Dedifferentiated amniotic fluid mesenchymal stem cell (primary cell): ENCODE measurements at regions not wholly inside any gene's neighbourhood (a gene's known extent, or its start where the extent isn't known, plus 50 kb on each side); places are given as distances from the start of the nearest gene placed in this dataset.
"Not testable (repeated sequence)": the region's sequence is repeated elsewhere in the genome, so short reads cannot be mapped to it uniquely, and the experiment has no call there.

Source experiments
- DNase-seq: peaks from one replicate; pipeline ENCODE4 v3.0.0-alpha.2; 2016; ENCODE audit errors: extremely low spot score

DNA sequence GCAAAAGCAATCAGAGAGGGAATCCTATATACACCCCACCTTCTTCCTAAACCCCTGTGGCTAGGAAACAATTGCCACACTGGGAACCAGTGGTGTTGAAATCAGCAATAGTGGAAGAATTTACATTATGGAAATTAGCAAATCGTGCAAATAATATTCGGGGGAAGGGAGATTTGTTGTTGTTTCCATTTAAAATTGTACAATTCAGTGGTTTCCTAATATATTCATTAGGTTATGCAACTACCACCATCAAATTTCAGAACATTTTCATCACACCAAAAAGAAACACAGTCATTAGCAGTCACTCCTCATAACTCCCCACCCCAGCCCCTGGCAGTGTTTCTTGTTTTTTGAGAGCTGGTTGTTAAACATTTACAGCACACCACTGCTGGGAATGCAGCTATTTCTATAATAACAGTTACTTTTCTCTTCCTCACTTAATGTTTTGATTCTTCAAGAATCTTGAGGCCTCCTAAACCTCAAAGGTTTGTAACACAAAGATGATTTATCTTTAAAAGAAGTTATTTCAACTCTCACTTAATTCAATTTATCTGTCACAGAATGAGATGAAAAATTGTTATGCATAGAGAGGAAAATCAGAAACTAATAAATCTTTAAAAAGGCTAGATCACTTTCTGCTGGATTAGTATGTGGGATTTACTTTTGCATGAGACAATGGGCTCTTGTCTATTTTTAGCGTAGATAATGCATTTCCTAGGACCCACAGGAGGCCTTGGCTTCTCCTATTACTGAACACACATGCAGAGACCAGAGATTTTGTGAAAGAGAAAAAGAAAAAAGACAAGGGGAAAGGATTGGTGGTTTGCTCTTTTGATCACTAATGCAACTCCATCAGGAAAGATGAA lies 91.8 kb upstream of the DAPK1 start:
- DNase-seq = no peak

DNA sequence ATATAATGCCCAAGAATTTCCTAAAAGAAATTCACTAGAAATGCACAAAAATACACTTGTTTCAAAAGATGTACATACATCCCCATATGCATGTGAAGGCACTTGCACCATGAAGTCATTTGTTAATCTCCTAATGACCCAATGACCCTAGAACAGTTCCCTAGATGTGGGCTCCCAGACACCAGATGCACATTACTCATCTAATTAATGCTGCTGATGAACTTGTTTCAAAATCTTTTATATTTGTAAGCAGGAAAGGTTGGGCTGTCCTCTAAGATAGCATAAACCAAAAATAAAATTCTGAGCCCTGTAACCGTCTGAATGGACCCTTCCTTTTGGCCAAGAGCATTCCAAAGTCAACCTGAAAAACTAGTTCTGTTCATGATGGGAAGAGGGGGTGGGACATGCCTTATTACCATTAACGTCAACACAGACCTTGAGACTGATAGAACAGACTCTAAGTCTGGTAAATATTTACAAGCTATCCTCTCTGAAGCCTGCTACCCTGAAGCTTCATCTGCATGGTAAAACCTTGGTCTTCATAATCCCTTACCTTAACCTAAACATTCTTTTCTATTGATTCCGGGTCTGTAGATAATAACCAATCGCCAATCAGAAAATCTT lies 91.0 kb upstream of the DAPK1 start:
- DNase-seq = no peak

DNA sequence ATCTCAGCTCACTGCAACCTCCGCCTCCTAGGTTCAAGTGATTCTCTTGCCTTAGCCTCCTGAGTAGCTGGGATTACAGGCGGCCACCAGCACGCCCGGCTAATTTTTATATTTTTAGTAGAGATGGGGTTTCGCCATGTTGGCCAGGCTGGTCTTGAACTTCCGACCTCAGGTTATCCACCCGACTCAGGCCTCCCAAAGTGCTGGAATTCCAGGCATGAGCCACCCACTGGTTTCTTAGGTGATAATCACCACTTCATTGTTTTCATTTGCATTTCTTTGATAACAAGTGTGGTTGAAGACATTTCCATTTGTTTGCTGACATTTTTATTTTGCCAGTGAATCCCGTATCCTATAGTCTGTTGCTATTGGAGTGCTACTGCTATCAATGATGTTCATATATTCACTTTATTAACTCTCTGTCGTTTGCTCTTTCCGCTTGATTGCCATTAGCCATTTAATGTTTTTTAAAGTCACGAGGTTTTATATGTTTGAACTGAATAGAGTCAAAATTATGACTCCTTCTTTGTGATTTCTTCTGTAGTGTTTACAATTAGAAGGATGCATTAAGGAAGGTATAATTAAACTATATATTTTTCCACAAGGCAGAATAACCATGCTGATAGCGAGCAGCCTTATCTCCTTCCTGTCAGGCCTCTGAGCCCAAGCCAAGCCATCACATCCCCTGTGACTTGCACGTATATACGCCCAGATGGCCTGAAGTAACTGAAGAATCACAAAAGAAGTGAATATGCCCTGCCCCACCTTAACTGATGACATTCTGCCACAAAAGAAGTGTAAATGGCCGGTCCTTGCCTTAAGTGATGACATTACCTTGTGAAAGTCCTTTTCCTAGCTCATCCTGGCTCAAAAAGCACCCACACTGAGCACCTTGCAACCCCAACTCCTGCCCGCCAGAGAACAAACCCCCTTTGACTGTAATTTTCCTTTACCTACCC lies 87.3 kb upstream of the DAPK1 start:
- not testable (repeated sequence) for DNase-seq

DNA sequence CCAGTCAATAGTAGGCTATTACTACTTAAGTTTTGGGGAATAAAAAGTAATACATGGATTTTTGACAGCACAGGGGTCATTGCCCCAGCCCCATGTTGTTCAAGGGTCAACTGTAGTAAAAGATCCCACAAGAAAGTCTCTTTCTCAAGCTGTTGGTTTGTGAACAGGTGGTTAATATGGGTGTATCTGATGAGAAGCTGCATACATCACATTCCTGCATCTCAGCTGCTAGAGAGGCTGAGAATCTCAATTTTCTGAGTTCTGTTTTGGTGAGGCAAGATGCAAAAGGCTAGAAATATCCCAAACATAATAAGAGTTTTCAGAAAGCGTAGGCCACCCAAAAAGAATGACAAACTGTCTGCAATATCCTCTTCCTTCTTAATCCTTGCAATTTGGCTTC lies 76.8 kb upstream of the DAPK1 start:
- DNase-seq = no peak

DNA sequence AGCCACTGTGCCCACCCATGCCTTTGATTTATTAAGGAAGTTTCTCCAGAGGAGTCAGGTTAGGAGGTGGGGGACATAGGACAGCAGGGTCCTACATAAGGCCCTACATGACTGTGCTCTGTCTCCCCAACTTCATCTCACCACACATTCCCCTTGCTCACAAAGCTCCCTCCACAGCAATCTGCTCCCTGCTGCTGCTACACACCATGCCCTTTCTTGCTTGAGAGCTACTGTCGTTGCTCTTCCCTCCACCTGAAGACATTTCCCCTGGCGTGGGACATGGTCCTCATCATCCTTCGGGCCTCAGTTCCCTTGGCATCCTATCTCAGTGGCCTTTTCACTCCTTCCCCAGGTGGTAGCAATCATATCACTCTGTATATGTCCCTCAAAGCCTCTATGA lies 75.9 kb upstream of the DAPK1 start:
- no peak for DNase-seq

DNA sequence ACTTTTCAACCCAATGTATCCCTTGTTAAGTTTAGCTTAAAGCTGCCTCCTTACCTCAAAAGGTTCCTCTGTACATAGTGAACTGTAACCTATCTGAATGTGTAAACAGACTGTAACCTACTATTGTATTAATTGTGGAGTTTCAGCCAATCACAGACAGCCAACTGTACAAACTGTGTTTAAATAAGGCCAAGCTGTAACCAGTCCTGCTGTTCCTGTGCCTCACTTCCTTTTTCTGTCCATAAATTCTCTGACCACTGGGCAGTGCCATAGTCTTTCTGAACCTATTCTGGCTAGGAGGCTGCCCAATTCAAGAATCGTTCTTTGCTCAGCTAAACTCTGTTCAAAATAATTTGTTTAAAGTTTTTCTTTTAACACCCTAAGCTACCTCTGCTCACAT lies 74.7 kb upstream of the DAPK1 start:
- no peak for DNase-seq

DNA sequence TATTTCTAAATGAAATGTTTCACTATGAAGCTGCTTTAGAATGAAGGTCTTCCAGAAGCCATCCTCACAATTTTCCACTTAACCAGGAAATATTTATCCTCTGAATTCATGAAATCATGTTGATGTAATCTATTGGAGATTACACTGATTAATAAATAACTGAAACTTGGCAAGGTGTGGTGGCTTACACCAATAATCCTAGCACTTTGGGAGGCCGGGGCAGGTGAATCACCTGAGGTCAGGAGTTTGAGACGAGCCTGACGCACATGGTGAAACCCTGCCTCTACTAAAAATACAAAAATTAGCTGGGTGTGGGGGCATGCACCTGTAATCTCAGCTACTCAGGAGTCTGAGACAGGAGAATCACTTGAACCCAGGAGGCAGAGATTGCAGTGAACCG lies 73.8 kb upstream of the DAPK1 start:
- not testable (repeated sequence) for DNase-seq

DNA sequence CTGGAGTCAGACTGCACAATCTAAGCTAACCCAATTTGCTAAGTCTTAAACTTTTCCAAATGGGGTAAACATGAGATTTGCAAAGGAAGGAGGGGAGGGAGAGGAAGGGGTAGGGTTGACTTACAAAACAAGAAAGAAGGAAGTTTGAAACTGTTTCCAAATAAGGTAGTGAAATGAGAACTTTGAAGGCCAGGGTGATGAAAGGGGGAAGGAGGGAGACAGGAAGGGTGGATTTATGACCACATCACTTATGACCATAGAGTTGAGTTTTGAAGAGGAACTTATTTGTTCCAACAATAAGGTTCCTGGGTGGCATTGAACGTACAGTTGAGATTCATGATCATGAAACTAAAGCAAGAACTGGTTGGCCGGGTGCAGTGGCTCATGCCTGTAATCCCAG lies 72.5 kb upstream of the DAPK1 start:
- DNase-seq = no peak

DNA sequence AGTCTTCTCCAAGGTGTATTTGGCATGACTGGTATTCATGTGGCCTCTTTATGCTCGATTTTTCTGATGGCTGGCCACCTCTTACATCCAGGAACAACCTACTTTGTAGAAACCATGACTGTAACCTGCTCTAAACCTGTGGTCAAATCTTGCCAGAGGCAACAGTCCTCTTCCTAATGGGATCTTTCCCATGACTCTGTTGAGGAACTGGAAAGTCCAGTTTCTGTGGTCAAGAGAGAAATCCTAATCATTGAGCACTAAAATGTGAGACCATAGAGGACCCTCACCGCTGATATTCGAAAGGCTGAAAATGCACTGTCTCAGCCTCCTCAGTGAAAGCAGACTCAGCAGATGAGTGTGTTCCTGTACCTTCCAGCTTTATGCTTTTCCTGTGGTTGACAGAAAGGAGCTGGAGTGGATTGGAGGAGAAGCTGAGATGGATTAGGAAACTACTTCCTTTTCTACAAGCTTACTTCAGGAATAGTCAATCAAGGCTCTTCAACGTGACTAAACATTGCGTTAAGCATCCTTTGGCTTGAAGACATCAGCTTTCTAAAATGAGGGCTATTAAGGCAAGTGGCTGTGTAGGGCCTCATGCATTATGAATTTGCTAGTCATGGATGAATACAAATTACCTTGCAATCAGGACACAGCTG lies 69.7 kb upstream of the DAPK1 start:
- no peak for DNase-seq

DNA sequence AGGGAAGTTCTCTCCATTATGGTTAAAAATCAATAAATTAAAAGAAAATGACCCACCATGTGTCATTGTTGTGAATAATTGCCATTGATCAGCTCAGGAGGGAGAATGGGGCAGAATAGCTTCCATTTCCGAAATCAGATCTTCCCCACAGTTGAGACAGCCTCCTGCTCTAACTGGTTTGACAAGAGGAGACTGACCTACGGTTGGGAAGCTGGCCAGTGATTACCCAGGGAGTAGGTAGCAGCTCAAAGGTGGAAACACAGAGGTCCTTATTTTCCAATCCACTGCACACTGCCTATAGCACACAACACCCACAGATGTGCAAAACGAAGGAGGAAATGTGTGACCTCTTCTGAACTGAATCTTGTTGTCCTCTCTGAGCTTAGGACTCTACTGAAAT lies 69.0 kb upstream of the DAPK1 start:
- DNase-seq = no peak

DNA sequence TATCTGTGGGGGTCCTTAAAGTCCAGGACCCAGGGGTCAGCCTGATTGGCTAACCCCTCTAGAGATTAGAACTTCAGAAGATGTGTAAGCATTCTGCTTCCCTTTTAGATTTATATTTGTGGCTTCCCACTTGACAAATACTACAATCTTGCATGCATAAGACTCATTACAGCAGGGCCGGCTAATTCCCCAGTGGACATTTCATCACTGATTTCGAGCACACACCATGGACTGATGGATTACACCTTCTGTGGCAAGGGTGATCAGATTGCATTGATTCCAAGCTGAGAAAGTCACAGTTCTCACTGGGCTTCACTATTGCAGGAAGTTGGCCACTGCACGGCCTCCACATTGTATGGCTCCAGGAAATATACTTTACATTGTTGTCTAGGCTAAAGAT lies 65.8 kb upstream of the DAPK1 start:
- DNase-seq = no peak

DNA sequence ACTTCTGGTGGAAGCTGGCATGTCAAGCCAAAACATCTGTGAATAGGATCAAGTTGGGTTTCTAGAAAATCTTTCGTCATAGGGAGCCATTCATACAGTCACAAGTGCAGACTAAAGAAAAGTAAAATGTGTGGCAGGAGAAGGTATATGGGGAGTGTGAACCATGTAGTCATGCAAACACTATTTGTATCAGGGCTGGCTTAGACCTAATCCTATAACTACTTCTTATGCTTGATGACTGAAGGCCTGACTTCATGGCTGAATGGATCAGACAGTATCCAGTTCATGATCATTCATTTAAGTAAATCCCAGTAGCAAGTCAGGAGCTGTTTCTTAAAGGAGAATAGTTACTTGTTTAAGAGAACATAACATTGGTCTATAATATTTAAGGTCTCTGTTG lies 63.8 kb upstream of the DAPK1 start:
- no peak for DNase-seq

DNA sequence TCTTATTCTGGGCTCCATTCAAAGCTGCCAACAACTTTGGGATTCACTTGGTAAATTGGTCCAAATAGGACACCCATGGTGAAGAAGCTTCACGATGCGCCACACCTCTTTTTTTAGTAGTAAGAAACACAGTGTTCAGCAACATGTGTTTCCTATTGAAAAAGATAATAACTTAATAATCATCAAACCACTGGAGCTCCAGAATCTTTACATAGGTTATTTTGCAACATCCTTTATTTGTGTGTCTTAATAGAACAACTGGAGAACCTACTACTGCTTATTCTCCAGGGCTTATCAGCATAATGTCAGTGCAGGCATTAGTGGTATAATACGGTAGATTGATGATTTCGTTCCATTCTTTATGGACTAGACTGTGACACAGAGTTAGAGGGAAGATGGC lies 63.3 kb upstream of the DAPK1 start:
- DNase-seq = no peak

DNA sequence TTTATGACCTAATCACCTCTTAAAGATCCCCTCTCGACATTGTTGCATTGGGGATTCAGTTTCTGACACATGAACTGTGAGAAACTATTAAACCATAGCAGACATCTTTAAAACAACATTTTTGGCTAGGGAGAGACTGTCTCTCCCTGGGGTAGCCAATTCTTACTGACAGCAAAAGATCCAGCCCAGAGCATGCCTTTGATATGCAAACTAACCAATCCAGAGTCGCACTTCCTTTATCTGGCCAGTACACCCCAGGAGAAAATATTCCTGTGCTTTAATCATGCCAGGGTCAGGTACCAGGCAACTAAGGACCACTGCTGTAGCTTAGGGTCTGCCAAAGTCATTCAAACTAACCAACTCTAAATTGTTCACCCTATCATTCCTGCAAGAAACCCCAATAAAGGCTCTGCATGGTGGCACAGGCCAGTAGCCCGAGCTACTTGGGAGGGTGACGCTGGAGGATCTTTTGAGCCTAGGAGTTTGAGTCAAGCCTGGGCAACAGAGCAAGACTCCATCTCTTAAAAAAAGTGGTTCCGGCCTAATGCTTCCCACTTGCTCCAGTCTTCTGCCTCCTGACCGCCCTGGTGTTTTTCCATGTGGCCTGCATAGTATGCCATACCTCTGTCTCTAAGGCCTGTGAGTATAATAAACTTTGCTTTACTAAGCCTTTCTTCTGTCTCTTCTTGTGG lies 62.3 kb upstream of the DAPK1 start:
- DNase-seq = no peak

DNA sequence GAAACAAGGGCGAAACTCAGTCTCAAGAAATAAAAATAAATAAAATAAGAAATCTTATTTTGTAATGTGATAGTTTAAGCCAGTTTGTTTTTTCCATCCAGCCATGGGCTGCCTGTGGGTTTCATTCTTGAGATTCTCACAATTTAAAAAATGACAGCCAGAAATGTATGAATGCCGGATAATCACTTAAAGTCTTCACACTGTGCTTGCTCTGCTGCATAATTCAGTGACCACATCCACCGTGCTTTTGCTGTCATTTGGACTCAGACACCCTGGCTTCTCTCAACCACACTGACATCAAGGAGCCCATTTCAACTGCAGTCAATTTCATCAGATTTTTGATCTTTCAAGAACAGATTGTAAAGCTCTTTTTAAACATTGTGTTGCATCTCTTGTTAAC lies 61.0 kb upstream of the DAPK1 start:
- peak; percentile 21 for DNase-seq

DNA sequence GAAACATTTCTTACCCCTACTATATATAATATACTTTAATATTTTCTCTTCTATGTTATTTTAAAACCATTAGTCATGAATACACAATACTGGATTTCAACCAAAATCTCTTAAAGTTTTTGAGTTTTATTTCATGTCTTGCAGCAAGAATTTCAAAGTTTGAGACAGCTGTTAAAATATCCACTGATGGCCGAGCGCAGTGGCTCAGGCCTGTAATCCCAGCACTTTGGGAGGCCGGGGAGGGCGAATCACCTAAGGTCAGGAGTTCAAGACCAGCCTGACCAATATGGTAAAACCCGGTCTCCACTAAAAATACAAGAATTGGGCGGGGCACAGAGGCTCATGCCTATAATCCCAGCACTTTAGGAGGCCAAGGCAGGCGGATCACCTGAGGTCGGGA lies 59.7 kb upstream of the DAPK1 start:
- DNase-seq = no peak

DNA sequence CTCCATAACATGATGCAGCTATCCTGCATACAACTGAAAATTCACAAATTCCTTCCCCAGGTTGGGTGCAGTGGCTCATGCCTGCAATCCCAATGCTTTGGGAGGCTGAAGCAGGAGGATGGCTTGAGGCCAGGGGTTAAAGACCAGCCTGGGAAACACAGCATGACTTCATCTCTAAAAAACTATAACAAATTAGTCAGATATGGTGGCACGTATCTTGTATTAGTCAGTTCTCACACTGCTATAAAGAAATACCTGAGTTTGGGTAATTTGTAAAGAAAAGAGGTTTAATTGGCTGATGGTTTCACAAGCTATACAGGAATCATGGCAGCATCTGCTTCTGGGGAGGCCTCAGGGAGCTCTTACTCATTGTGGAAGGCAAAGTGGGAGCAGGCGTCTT lies 56.4 kb upstream of the DAPK1 start:
- DNase-seq = no peak

DNA sequence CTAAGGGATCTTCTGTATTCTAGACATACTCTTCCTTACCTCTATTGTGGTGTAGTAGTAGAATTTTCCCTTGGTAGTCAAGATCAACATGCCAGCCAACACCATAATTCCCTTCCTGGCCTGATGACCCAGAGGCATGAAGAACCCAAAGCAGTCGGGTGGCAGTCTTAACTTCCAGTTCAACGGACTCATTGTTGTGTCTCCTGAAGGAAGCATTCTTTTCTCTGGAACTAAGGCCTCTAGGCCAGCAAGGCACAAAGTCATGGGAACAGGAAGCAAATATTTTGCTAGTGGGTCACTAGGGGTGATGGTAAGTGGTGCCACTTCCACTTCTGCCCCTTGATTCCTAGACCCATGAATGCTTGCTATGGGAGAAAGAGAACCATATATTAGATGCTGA lies 55.2 kb upstream of the DAPK1 start:
- no peak for DNase-seq

DNA sequence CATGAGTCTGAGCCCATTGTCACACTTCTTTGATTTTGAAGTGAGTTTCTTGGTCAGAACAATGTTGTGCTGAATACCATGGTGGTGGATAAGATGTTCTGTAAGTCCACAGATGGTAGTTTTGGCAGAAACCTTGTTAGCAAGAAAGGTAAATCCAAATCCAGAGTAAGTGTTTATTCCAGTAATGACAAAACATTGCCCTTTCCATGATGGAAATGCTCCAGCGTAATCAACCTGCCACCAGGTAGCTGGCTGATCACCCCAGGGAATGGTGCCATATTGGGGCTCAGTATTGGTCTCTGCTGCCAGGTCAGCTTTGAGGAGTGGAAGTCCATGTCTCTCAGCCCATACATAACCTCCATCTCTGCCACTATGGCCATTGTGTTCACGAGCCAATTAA lies 54.7 kb upstream of the DAPK1 start:
- no peak for DNase-seq

DNA sequence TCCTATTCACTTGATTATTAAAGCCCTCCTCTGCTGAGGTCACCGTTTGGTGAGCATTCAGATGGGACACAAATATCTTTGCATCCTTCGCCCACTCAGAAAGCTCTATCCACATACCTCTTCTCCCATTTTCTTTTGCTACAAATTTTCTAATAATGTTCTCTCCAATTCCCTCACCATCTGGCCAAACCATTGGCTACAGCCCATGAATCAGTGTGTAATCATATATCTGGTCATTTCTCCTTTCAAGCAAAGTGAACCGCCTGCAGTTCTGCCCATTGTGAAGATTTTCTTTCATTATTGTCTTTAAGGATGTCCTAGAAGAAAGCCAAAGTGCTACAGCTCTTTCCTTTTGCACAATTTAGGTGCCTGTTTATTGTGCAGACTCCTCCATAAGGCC lies 54.2 kb upstream of the DAPK1 start:
- no peak for DNase-seq

DNA sequence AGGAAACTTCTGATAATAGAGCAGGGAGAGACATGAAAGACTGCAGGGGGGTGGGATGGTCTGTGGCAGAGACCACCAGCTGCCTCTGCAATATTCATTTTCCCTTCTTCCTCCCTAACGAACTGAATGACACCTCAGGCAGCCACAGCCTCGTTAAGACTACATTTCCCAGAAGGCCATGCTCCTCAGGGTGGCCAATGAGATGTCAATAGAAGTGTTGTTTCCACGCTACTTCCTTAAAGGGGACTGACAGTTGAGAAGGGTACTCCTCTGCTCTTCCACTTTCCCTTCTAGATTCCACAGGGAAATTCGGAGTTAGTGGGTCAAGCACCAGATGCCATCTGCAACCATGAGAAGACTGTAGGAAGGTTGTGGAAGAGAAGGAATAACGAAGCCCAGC lies 52.0 kb upstream of the DAPK1 start:
- DNase-seq = no peak
